NCI-H1048 (cell line): ENCODE measurements at regions not wholly inside any gene's neighbourhood (a gene's known extent, or its start where the extent isn't known, plus 50 kb on each side); places are given as distances from the start of the nearest gene placed in this dataset.

Experiments used
- DNase-seq: peaks from one replicate; lab custom pipeline; 2025; lab: John Stamatoyannopoulos, UW

- no peak for DNase-seq
These were observed 253.2 kb upstream of the IRX5 start for GRCh38 chr16:54677308-54677950.

GRCh38 chr16:54673313-54673712, 257.4 kb upstream of the IRX5 start:
- no peak for DNase-seq

GRCh38 chr16:54672500-54672899, 258.2 kb upstream of the IRX5 start:
- DNase-seq: no peak

GRCh38 chr16:54657709-54658102, 273.0 kb upstream of the IRX5 start:
- no peak for DNase-seq

GRCh38 chr16:54657058-54657708, 273.5 kb upstream of the IRX5 start:
- no peak for DNase-seq

- DNase-seq: no peak
These were observed 275.5 kb upstream of the IRX5 start for GRCh38 chr16:54655121-54655590.

GRCh38 chr16:54654429-54654828, 276.2 kb upstream of the IRX5 start:
- no peak for DNase-seq

GRCh38 chr16:54652201-54652770, 278.4 kb upstream of the IRX5 start:
- DNase-seq: no peak

GRCh38 chr16:54651440-54652195, 279.0 kb upstream of the IRX5 start:
- DNase-seq: no peak

- no peak for DNase-seq
These were observed 280.8 kb upstream of the IRX5 start for GRCh38 chr16:54649876-54650275.

GRCh38 chr16:54648575-54648974, 282.1 kb upstream of the IRX5 start:
- DNase-seq: no peak

GRCh38 chr16:54647725-54648221, 282.9 kb upstream of the IRX5 start:
- no peak for DNase-seq

- DNase-seq: no peak
These were observed 283.4 kb upstream of the IRX5 start for GRCh38 chr16:54647216-54647615.

- no peak for DNase-seq
These were observed 285.3 kb upstream of the IRX5 start for GRCh38 chr16:54645345-54645744.

GRCh38 chr16:54636221-54636793, 294.4 kb upstream of the IRX5 start:
- no peak for DNase-seq

- no peak for DNase-seq
These were observed 296.7 kb upstream of the IRX5 start for GRCh38 chr16:54633943-54634362.

- no peak for DNase-seq
These were observed 298.1 kb upstream of the IRX5 start for GRCh38 chr16:54632322-54633220.

GRCh38 chr16:54631782-54632181, 298.9 kb upstream of the IRX5 start:
- no peak for DNase-seq

- no peak for DNase-seq
These were observed 300.2 kb upstream of the IRX5 start for GRCh38 chr16:54630284-54630967.

GRCh38 chr16:54628796-54629625, 301.7 kb upstream of the IRX5 start:
- no peak for DNase-seq
